ENCODE measurements at regions not wholly inside any gene's neighbourhood (a gene's known extent, or its start where the extent isn't known, plus 50 kb on each side); places are given as distances from the start of the nearest gene placed in this dataset.

- in situ Hi-C loops (cut with MboI; ENCODE audit: low pct_ligation_motif_present in 1 of 4, low pct_unique_long_range_greater_than_20kb in 1 of 4, low sequenced_read_pairs in 3 of 4), result loop anchor here in 1 of 4 donors (25.0 kb wide), 1 partner anchor 349 kb away; no protein-coding TSS in a partner anchor
- H3K27me3 ChIP-seq, result no peaks in the 10 kb centered on the region
- no peaks in the 10 kb centered on the region for H3K4me1 ChIP-seq
- no peak for TF ChIP-seq EP300 (IDR thresholded peaks at IDR 0.05; ENCODE audit: low read depth)
- no peak for TF ChIP-seq POLR2AphosphoS5 (IDR thresholded peaks at IDR 0.05)
- TF ChIP-seq CTCF (IDR thresholded peaks at IDR 0.05), result no peak
- no peak for TF ChIP-seq POLR2A (IDR thresholded peaks at IDR 0.05)
- DNase-seq, result no peak
- H3K27ac ChIP-seq, result no peak overlapping the region
- H3K36me3 ChIP-seq, result no peaks in the 10 kb centered on the region
- H3K9me3 ChIP-seq, result no peaks in the 10 kb centered on the region
- no peak overlapping the region for H3K4me3 ChIP-seq
- intact Hi-C loops (cut with DNase I; ENCODE audit: low total_unique reads), result loop anchor here (10.0 kb wide), 1 partner anchor 96 kb away; no protein-coding TSS in a partner anchor
- WGBS, 2 donors (ENCODE audit: low coverage in 1 of 2), result 20% methylated on average over 2 of the region's 2 CpGs
Measured at GRCh38 chr18:59810735-59811520, 88.9 kb upstream of the PMAIP1 start.

GRCh38 chr18:59810183-59810582 is 89.6 kb upstream of the PMAIP1 start:
- intact Hi-C loops (cut with DNase I; ENCODE audit: low total_unique reads), result loop anchor here (10.0 kb wide), 1 partner anchor 95 kb away; no protein-coding TSS in a partner anchor
- in situ Hi-C loops (cut with MboI; ENCODE audit: low pct_ligation_motif_present in 1 of 4, low pct_unique_long_range_greater_than_20kb in 1 of 4, low sequenced_read_pairs in 3 of 4), result loop anchor here in 1 of 4 donors (25.0 kb wide), 1 partner anchor 348 kb away; no protein-coding TSS in a partner anchor

GRCh38 chr18:59802031-59802430 is 97.8 kb upstream of the PMAIP1 start:
- Histone ChIP-seq H3K27ac (no peak overlapping the region), H3K36me3 (no peaks in the 10 kb centered on the region), H3K9me3 (no peaks in the 10 kb centered on the region), H3K27me3 (no peaks in the 10 kb centered on the region), H3K4me1 (no peaks in the 10 kb centered on the region), H3K4me3 (no peak overlapping the region)
- no peak for TF ChIP-seq POLR2A (IDR thresholded peaks at IDR 0.05)
- TF ChIP-seq EP300 (IDR thresholded peaks at IDR 0.05; ENCODE audit: low read depth), result no peak
- no peak for TF ChIP-seq POLR2AphosphoS5 (IDR thresholded peaks at IDR 0.05)
- no peak for TF ChIP-seq CTCF (IDR thresholded peaks at IDR 0.05)
- WGBS, 2 donors (ENCODE audit: low coverage in 1 of 2), result 66 to 84% methylated on average over 7 of the region's 7 CpGs
- no peak for DNase-seq
- intact Hi-C loops (cut with DNase I; ENCODE audit: low total_unique reads), result no loop called here
- in situ Hi-C loops (cut with MboI; ENCODE audit: low pct_ligation_motif_present in 1 of 4, low pct_unique_long_range_greater_than_20kb in 1 of 4, low sequenced_read_pairs in 3 of 4), result loop anchor here in 1 of 4 donors (25.0 kb wide), 1 partner anchor 340 kb away; no protein-coding TSS in a partner anchor

More at GRCh38 chr18:59810183-59810582, 89.6 kb upstream of the PMAIP1 start:
- TF ChIP-seq POLR2AphosphoS5 (IDR thresholded peaks at IDR 0.05) (no peak), POLR2A (IDR thresholded peaks at IDR 0.05) (no peak), CTCF (IDR thresholded peaks at IDR 0.05) (no peak), EP300 (IDR thresholded peaks at IDR 0.05; ENCODE audit: low read depth) (no peak)
- no peaks in the 10 kb centered on the region for H3K27me3 ChIP-seq
- DNase-seq, result no peak
- no peaks in the 10 kb centered on the region for H3K4me1 ChIP-seq
- no peaks in the 10 kb centered on the region for H3K9me3 ChIP-seq
- no peaks in the 10 kb centered on the region for H3K36me3 ChIP-seq
- H3K27ac ChIP-seq, result no peak overlapping the region
- H3K4me3 ChIP-seq, result no peak overlapping the region
- 71 to 76% methylated on average over 6 of the region's 6 CpGs for WGBS, 2 donors (ENCODE audit: low coverage in 1 of 2)

GRCh38 chr18:59801576-59801975 is 98.2 kb upstream of the PMAIP1 start:
- in situ Hi-C loops (cut with MboI; ENCODE audit: low pct_ligation_motif_present in 1 of 4, low pct_unique_long_range_greater_than_20kb in 1 of 4, low sequenced_read_pairs in 3 of 4), result loop anchor here in 1 of 4 donors (25.0 kb wide), 1 partner anchor 339 kb away; no protein-coding TSS in a partner anchor
- 90 to 93% methylated on average over 5 to 6 of the region's 6 CpGs for whole genome bisulfite sequencing, 2 donors (ENCODE audit: low coverage in 1 of 2)
- no peaks in the 10 kb centered on the region for H3K36me3 ChIP-seq

More at GRCh38 chr18:59801576-59801975, 98.2 kb upstream of the PMAIP1 start:
- no peak for TF ChIP-seq CTCF (IDR thresholded peaks at IDR 0.05)
- no peak for TF ChIP-seq POLR2AphosphoS5 (IDR thresholded peaks at IDR 0.05)
- no peak for TF ChIP-seq POLR2A (IDR thresholded peaks at IDR 0.05)
- no peak for TF ChIP-seq EP300 (IDR thresholded peaks at IDR 0.05; ENCODE audit: low read depth)
- DNase-seq, result no peak
- Histone ChIP-seq H3K4me1 (no peaks in the 10 kb centered on the region), H3K27me3 (no peaks in the 10 kb centered on the region), H3K27ac (no peak overlapping the region), H3K4me3 (no peak overlapping the region), H3K9me3 (no peaks in the 10 kb centered on the region)
- intact Hi-C loops (cut with DNase I; ENCODE audit: low total_unique reads), result no loop called here
